ENCODE measurements at regions not wholly inside any gene's neighbourhood (a gene's known extent, or its start where the extent isn't known, plus 50 kb on each side); places are given as distances from the start of the nearest gene placed in this dataset.

DNA sequence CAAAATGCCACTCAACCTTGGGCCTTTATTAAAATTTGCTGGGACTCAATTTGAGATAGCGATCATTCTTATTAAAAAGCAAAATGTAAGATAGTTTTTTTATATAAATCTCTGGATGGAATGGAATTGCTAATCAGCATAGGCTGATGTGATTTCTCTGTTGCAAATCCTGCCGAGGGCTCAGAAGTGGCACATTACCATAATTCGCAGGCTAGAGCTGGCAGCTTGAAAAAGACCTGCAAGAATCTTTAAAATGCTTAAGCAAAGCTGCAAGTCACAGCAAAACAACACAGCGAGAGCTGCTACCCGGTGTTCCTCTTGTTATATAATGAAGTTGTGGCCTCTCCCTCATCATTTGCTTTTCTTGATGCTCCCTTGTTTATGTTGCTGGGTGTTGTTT is 448.1 kb downstream of the GATA3 start:
- DNase-seq, result no peak

DNA sequence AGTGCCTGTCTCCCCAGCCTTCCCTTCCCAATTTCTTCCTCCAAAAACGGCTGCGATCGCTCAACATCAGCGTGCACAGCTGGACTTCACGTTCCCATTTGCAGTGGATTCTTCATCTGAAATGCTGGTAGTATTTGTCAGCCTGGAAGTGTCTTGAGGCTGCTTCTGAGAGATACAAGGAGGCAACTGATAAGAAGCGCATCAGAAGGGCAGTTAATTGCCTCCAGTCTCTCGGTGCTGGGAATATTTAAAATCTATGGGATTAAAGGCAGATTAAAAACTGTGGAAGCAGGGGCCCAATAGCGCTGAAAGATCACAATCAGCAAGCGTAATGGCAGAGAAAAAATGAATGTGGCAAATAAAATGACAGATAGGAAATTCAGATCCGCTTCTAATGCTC is 450.0 kb downstream of the GATA3 start:
- no peak for DNase-seq

DNA sequence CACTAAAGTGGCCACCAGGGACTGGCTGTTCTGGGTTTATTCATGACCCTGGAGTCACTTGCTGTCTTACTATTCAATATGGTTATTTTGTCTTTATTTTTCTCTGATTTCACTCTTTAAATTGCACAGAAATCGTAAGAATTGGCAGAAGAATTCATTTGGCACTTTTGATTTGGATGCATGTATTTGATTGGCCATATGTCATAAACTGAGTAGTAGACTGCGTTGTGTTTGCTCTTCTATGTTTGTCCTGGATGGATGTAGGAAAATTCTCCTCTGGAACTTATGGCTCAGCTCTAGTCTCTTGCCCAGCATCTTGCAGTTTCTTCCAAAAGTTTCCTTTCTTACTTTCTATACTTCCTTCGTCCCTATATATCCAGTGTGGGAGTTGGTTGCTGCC is 452.7 kb downstream of the GATA3 start:
- DNase-seq, result no peak

DNA sequence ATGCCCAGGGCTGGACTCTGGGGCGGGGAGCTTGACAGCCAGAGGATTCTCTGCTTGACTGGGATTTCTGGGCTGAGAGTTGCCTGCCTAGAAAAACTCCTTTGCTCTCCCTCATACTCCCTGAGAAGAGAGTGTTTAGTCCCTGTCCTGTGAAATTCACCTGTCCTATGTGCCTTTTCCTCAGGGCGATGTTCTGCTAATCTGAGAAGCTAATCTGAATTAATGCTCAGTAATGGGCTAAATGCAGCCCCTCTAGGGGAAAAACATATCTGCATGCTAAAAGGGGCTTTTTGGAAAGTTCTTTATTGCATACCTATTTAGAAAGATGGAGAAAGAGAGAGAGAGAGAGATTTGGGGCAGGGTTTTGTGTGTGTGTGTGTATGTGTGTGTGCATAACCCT is 454.4 kb downstream of the GATA3 start:
- no peak for DNase-seq

DNA sequence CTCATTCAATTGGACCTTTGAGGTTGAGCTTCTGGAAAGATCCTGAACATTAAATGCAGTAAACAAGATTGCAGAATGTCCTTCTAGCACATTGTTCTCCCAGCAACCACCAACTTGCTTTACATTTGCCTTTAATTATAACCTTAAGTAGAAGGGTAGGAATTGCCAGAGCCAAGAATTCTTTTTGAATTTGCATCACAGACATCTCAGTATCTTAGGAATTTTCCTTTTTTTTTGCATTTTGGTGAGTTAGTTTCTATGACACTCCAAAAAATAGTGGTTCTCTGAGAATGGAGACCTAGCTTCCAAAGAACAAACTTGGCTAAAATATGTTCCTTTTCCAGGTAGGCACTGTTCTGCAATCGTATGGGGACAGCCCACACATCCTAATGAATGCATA is 456.0 kb downstream of the GATA3 start:
- no peak for DNase-seq

DNA sequence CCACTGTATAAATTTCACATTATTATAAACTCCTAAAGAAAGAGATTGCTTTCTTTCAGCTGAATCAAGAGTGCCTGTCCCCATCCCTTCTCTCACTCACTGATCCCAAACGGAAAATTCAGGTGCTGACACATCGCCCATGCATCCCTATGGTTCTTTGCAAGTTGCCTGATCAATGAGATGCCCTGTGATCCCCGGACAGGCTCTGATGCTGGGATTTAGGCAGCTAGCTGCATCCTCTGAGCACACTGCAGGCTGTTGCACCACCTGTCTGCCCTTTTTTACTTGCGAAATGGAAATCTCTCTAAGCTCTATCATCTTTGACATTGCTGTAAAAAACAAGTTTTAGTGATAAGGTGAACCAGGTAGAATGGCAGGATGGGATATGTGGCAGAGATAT is 456.5 kb downstream of the GATA3 start:
- no peak for DNase-seq

DNA sequence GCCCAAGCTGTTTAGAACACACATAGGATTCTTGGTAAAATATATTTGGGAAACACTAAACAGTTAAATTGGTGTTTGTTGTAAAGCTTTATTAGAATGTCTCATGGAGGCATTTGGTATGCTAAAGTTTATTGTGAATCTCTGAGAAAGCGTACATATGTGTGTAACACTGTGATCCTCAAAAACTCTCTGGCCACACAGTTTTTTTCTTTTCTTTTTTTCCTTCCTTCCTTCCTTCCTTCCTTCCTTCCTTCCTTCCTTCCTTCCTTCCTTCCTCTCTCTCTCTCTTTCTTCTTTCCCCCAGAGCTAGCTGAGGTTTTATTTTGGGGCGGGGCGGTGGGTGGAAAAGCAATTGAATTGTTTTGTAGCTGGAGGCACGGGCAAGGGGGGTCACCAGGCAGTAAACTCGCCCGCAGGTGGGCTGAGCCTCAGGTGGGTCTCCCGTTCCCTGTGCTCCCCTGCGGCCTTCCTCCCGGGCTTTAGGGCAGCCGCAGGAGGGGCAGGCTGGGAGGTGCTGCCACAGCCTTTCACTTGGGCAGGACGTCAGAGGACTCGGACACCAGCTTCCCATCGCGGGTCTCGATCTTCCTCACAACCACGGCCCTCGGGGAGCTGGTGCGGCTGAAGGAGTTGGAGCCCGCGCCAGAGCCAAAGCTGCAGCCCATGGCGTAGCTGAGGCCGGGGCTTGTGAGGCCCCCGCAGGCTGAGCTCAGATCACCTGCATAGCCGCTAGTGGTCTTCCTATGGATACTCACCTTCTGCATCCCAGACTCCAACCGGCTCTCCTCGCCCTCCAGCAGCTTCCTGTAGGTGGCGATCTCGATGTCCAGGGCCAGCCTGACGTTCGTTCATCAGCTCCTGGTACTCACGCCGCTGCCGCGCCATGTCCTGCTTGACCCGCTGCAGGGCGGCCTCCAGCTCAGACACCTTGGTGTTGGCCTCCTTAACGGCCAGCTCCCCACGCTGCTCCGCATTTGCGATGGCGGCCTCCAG is 459.0 kb downstream of the GATA3 start:
- DNase-seq, result no peak

DNA sequence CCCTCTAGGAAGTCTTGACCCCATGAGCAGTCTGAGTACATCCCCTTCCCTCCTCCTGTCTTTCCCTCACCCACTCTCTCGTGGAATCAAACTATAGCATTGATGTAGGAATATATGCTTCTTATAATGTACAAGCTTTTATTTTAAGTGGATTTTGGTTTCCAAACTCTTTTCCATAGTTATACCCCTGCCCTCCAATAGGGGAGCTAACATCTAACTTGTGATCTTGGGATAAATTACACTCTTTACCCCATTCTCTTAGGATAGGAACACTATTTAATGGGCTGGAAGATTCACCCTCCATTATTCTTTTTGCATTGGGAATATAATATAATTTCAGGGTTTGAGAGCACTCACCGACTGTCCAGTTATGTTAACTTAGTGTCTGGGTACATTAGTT is 465.9 kb downstream of the GATA3 start:
- DNase-seq, result no peak

DNA sequence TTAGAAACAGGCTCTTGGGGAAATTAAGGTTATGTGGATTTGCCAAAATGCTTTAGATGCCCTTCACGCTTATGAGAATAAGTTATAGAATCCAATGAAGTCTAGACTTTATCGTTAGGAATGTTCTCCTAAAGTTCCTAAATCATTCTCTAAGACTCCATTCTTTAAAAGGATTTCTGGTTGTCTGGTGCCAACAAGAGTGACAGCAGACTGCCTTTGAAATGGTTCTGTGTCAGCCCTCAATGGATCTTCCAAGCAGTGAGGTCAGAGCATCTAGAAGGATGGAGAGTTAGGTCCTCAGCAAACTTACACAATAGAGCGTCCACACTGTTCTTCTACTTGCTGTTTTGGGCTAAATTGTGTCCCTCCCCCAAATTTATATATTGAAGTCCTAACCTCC is 473.3 kb downstream of the GATA3 start:
- DNase-seq, result no peak

DNA sequence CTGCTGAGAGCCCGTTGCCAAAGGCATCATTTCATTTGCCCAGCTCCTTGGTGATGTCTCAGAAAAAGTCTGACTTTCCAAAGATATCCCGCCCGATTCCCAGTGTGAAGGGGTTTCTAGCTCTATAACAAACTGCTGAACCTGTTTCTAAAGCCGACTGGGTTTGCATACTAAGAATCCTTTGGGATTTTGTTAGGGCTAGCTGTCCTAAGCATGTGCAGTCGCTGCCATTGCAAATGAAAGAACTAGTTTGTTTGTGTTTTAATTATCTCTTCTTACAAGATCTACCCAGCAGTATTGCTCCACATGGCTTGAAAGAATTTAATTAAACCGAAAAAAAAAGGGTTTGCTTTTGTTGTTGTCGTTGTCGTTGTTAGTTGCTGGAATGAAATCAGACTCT is 476.6 kb downstream of the GATA3 start:
- DNase-seq, result no peak

DNA sequence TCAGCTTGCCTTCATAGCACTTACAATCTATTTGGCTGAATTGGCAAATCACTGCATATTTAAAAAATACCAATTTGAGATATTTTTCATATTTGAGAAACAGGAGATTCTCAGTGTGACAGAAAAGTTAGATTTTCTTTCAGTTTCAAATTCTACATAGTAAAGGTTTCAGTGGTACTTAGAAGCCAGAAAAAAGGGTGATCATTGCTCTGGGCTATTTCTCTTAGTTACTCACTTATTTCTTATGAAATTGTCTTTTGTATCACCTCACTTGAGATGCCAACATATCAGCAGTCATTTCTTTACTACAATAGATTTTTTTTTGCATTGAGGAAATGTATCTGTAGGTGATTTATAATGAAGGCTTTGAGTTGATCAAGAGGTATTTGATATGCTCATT is 478.2 kb downstream of the GATA3 start:
- no peak for DNase-seq

DNA sequence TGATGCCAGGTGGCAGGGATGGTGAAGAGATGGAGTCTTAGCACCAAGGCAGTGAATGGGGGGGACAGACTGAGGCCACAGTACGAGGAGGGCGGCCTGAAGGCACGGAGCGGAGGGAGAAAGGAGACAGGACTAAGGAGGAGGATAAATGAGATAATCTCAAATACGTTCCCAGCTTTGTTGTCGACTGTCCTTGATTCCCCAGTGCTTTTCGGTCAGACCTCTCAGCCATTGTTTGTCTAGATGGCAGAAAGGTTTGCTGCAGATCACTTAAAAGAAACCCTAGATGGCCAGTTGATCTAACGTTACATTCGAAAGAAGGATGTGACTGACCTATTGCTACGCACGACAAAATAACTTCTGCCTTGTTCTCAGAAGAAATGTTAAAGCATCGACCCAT is 479.0 kb downstream of the GATA3 start:
- DNase-seq, result no peak

DNA sequence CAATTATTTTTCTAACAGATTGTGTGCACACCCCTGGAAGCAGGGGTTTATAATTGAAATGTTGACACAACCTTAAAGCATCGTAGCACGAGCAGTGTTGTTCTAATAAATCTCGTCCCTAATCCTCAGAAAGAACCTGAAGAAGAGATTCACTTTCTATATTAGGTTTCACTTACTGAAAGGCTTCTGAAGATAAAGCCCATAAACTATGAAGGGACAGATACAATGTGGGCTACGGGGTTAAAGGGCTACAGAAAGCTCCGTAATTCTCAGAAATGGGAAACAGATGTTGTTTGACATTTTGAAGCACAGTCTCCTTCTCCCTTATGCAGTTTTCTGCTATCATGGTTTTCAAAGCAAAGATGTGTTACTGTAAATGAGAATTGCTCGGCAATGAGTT is 479.6 kb downstream of the GATA3 start:
- no peak for DNase-seq

DNA sequence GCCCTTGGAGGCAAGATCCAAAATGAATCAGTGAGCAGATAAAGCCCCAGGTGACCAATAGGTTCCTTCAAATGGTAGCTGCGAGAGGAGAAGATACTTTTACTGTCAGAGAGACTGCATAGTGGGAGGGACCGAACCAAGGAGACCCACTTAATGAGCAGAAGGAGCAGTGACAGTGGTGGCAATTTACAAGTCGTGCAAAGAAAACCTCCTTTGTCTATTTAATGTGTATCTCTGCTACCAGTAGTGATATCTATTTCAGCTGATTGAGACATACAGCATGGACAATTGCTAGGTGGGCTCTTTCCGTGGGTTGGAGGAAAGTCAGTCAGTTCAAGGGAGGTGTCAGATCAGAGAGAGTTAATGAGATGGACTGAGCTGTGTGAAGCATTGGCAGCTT is 480.4 kb downstream of the GATA3 start:
- DNase-seq, result no peak

DNA sequence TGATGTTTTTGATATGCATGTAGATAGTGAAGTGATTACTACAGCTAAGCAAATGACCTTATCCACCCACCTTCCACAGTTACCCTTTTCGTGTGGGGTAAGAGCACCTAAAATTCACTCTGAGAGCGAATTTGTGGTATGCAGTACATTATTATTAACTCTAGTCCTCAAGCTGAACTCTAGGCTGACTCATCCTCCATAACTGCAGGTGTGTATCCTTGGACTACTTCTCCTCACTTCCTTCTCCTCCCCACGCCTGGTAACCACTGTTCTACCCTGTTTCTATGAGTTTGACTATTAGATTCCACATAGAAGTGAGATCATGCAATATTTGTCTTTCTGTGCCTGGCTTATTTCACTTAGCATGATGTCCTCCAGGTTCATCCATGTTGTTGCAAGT is 484.6 kb downstream of the GATA3 start:
- no peak for DNase-seq

DNA sequence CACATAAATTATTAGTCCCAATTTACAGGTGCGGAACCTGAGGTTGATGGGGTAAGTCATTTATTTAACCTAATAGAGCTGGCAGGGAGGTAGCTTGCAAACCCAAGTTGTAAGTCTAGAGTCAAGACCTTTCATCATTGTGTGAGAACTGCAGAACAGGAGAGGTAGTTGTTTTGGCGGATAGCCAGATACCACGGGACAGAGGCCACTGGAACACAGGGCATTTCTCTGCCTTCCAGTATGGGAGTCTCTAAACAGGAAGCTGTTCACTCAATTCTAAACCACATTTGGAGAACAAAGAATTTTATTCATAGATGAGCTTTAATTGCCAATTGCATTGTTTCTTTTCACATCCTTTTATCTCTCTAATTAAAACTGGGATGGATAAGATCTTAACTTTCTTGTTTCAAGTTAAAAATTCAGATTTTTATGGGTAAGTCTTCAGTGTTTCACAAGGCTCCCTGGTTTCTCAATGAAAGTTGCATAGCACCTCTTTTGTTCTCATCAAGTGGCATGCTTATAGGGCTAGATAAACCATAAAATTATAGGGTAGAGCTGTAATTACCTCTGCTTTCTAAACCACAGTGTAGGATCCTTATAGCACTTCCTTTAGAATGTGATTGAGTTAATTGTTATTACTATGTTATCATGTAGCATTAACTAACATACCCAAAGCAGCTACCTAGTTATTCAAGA is 489.0 kb downstream of the GATA3 start:
- no peak for DNase-seq

DNA sequence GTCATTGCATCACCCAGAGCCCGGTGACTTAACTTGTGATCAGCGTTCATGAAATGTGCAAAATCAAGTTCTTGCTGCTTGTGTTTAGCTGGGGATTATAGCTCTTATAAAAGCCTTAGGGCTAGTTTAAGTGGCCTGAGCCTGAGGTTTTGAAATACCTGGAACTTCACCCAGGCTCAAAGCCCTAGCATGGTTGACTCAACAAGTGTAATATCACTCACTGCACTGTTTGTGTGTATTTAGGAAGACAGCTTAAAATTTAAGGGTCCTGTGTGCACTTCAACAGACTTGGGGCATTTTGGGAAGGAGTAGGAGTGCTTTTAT is 489.5 kb downstream of the GATA3 start:
- no peak for DNase-seq

DNA sequence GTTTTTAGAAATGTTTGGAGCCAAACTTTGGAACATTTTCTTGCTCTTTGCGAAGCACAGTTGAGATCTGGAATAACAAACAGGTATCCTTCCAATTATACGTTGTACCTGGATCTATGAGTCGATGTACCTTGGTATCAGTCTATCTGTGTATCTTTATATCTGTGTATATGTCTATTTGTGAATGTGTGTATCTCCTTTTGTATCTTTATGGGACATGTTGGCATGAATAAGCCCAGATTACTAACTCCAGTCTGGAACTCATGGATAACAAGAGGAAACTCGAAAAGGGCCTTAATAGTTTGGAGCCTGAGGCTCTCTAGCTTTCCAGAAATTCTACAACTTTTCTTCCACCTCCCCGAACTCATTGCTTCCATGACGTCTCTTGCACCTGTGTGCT is 490.0 kb downstream of the GATA3 start:
- no peak for DNase-seq

DNA sequence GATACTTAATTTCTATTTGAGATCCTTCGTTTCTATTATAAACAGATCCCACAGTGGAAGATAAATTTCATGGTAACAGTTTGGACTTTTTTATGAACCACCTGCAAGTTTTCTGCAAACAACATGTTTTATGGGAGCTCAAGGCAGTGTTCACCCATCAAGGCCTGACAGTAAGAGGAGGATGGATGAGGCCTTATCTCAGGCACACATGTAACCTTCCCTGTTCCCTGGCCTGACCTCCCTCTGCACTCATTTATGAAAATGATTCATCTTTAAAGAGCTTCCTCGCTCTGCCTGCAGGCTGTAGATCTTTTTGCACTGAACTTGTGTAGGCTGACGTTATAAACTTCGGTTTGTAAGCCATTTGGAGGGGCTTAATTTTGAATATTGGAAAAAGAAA is 500.1 kb downstream of the GATA3 start:
- no peak for DNase-seq

DNA sequence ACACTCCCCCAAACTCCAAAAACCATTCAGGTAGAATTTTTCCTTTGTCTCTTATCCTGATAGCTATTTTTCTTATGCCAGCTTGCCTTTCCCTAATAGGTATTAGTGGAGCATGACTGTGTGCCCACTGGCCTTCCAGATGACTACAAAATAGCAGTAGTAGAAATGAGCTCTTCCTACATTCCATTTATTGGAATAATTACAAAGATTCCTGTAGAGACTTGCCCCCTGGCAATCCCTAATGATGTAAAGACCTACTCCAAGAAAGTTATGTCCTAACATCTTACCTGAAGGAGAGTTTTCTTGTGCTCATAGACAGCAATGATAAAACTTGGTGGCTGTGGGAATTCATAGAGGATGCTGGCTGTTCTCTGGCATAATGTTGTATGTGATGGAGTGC is 501.8 kb downstream of the GATA3 start:
- no peak for DNase-seq

DNA sequence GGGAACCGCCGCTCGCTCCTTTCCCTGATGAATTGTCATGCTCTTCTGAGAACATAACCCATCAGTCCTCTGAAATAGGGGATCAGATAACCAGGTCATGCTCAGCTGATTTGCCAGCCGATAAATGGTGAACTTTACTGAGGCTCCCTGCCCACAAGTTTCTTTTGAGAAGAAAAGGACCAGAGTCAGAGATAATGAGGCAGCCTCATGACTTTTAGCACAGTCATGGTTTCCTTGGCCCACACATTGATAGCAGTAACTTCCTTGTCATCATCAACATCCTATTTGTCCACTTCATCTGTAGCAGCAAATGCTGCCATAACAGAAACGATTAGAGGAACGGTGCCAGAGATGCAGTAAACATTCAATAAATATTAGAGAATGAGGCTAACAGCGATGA is 509.0 kb downstream of the GATA3 start:
- DNase-seq, result no peak

DNA sequence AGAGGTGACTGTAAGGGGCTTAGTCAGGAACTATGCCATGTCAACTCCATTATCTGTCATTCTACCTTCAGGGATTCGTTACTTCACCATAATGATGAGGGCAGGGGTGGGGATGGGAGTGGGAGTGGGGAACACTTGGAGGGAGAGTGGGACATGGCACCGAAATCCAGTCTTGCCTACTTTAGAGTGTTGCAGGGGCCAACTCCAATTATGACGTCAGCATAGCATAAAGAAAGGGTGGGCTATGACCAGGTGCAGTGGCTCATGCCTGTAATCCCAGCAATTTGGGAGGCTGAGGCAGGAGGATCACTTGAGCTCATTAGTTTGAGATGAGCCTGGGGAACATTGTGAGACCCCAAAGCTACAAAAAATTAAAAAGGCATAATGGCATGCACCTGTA is 512.2 kb downstream of the GATA3 start:
- DNase-seq, result no peak

DNA sequence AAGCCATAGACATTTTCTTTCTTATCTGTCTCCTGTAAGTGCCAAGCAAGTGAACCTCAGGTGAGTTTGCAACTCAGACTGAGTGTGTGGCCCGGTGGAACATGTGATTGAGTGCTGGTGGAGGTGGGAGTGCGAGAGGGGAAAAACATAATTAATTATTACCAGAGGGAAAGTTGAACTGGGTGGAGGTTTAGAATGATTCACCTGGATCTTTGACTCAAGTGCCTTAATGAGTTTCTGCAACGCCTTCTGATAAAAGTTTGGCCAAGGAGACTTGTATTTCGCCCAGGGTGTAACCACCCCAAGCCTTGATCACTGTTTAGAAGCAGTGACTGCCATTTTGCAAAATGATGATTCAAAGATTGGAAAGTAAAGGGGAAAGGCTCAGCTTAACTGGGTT is 513.9 kb downstream of the GATA3 start:
- no peak for DNase-seq

DNA sequence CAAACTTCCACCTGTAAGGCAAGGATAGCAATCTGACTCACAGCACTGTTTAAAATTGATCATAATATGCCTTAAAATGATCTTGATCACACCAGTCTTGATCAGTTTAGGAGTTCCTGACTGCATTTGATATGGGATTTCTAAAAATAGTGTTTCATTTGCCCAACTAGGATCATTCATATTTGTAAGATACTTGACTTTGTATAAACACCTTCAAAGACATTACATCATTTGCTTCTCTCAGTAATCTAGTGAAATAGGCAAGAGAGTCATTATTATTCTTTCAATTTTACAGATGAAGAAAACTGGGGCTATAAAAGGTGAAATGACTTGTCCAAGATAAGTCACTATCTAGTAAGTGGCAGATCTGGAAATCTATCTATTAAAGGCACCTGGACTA is 521.1 kb downstream of the GATA3 start:
- no peak for DNase-seq

DNA sequence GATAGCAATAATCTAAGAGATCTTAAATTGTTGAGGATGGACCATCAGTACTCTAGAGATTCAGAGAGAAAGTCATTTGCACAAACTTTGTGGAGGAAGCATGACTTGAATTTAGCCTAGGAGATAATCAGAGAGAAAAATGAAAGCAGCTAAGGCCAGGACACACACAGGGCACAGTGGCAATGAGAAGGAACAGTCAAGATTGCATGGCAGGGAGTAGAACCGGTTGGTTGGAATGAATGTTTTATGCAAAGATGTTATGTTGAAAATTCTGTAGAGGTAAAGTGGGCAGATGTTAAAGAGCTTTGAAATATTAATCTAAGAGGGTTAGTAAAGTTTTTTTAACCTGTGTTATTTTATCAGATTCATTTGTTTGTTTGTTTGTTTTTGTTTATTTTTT is 521.8 kb downstream of the GATA3 start:
- no peak for DNase-seq

All from T-helper 9 cell (primary cell).